Activated CD8-positive, alpha-beta memory T cell treated with anti-CD3 and anti-CD28 coated beads for 48 hours (primary cell): ENCODE measurements at regions not wholly inside any gene's neighbourhood (a gene's known extent, or its start where the extent isn't known, plus 50 kb on each side); places are given as distances from the start of the nearest gene placed in this dataset.
"Not testable (repeated sequence)": the region's sequence is repeated elsewhere in the genome, so short reads cannot be mapped to it uniquely, and the experiment has no call there.

ENCODE experiments used
- DNase-seq, 3 experiments: peaks; one replicate each; pipeline ENCODE4 v3.0.0-alpha.2; 2020; ENCODE audit warnings: low read depth in 2 of 3, low spot score in 2 of 3

GRCh38 chr18:41064916-41065315 lies 890.1 kb upstream of the PIK3C3 start:
- no peak for DNase-seq

GRCh38 chr18:41060967-41061366 lies 894.1 kb upstream of the PIK3C3 start:
- DNase-seq = no peak

- DNase-seq = no peak
Measured at GRCh38 chr18:41059126-41059415, 896.0 kb upstream of the PIK3C3 start.

DNA sequence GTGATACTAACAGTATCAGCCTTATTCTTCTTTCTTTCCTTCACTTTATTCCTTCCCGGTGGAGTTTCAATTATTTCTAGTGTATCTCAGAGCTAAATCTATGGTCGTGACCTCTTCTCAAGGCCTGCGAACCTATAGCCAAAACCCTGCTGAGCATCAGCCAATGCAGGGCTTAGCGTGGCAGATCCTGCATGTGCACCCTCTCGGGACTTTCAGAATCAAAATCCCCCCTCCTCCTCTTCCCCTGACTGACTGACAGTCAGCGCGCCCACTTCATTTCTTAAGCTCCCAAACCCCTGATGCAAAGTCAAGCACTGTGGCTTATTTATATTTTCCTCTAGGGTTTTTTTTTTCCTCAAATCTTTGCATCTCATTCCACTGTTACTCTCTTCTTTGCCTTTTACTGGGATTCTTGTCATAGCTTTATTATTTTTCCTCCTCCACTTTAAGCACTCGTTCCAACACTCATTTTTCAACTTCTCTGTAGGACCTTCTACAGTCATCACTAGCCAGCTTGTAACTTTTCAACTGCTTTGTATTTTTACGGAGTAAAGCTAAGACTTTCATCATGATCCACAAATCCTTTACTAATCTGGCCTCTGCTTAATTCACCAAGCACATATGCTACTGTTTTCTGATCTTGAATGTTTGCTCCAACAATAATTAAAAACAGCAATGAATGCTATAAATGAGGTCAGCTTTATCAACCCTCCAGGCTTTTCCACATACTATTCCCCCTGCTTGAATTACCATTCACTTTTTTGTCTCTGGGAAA lies 896.5 kb upstream of the PIK3C3 start:
- DNase-seq = no peak

DNA sequence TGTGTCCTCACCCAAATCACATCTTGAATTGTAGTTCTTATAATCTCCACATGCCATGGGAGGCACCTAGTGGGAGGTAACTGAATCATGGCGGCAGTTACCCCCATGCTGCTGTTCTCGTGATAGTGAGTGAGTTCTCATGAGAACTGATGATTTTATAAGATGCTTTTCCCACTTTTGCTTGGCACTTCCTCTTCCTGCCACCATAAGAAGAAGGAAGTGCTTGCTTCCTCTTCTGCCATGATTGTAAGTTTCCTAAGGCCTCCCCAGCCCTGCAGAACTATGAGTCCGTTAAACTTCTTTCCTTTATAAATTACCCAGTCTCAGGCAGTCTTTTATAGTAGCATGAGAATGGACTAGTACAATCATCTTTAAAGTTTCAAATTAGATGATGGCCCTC lies 902.4 kb upstream of the PIK3C3 start:
- DNase-seq = no peak

- DNase-seq = not testable (repeated sequence)
Measured at GRCh38 chr18:41046250-41046649, 908.8 kb upstream of the PIK3C3 start.

GRCh38 chr18:41043876-41044275 lies 911.2 kb upstream of the PIK3C3 start:
- no peak for DNase-seq

- no peak for DNase-seq
Measured at GRCh38 chr18:41042866-41043265, 912.2 kb upstream of the PIK3C3 start.

DNA sequence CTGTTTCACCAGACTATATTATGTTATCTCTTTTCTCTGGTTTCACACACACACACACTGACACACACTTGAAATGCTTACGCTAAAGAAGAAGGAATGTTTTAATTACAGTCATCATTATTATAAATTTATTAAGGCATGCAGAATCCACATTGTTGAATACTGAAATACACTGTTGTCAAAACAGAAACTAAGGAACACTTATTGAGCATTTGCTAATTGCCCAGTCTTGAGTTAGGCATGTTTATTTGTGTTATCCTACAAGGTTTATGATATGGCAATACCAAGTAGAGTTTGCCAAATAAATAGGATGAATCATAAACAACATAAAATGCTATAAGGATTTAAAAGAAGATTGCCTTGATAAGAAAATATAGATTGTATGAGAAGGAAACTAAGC lies 917.0 kb upstream of the PIK3C3 start:
- no peak for DNase-seq

- no peak for DNase-seq
Measured at GRCh38 chr18:41036346-41036745, 918.7 kb upstream of the PIK3C3 start.

DNA sequence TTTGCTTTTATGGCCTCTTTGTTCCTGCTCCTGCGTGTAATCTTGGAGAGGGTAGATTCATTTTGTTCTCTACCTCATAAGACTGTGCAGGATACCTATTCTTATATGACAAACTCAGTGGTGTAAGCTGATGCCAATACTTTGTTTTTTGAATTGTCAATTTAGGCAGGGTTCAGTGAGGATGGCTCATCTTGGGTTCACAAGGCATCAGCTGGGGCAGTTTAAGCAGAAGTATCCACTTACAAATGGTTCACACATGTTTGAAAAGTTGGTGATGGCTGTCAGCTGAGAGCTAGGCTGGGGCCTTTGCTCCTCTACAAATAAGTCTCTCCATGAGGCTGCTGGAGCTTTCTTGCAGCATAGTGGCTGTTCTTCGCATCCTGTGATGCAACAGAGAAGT lies 920.6 kb upstream of the PIK3C3 start:
- DNase-seq = no peak

GRCh38 chr18:41025666-41026065 lies 929.4 kb upstream of the PIK3C3 start:
- DNase-seq = no peak

- DNase-seq = no peak
Measured at GRCh38 chr18:41024792-41025191, 930.2 kb upstream of the PIK3C3 start.

DNA sequence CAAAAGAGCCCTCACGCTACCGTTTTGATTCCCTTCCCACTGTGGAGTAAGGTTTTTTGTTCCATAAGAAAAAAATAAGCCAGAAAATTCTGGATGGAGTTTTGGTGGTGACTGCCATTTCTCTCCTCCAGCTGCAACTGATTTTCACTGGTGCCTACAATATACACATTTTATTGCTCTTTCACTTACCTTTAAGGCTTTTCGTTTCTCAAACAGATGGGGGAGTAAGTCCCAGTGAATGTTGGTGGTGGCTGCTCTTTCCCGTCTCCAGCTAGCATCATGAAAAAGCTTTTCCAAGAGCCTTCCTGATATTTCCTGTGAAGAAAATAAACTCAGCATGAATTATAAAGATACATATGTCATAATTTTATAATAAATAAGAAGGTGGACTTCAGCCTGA lies 932.5 kb upstream of the PIK3C3 start:
- DNase-seq = no peak

GRCh38 chr18:41021089-41021488 lies 933.9 kb upstream of the PIK3C3 start:
- DNase-seq = no peak

DNA sequence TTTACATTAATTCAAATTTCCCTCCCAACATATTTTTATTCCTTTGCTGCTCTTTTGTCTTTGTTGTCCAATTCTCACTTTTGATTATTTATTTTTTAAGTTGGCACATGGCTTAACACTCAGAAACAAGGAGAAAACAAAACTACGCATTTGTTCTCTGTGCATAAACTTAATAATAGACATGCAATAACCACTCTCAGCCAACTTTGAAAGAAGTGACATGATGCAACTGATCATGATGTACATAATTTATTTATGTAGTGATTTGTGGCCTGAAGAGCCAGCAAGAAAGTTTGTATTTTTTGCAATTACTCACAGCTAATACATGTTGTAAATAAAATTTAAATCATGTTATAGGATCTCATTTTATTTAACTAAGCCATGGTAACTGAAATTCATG lies 942.8 kb upstream of the PIK3C3 start:
- DNase-seq = no peak

- DNase-seq = no peak
Measured at GRCh38 chr18:41009926-41010325, 945.1 kb upstream of the PIK3C3 start.

DNA sequence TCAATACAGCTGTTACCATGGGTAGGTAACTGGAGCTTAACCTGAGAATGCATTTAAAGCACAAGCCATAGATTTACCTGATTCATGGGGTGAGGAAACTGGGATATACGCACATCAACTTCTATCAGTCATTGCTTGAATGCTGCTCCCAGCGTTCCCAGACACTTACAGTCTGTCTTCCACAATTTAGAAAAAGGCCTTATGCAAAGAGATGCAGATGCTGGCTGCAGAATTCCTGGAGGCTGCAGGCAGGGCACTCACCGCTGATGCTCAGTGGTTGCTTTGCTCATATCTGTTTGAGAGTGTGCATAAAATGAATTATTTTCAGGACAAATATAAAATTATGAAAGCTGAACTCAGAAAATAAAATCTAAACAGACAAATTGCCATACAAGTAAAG lies 950.7 kb upstream of the PIK3C3 start:
- DNase-seq = no peak

DNA sequence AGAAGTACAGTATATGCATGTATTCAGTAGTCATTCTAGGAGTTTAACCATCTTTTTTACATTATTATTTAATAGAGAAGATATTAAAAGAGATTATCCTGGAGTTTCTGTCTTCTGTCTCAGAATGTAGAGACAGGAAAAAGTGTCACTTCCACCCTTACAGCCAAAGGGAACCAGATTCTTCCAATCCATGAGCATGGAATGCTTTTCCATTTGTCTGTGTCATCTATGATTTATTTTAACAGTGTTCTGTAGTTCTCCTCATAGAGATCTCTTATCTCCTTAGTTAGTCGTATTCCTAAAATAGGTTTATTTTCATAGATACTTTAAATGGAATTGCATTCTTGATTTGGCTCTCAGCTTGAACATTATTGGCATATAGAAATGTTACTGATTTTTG lies 959.5 kb upstream of the PIK3C3 start:
- no peak for DNase-seq

- DNase-seq = no peak
Measured at GRCh38 chr18:40993363-40993762, 961.7 kb upstream of the PIK3C3 start.

- no peak for DNase-seq
Measured at GRCh38 chr18:40987581-40987980, 967.5 kb upstream of the PIK3C3 start.

DNA sequence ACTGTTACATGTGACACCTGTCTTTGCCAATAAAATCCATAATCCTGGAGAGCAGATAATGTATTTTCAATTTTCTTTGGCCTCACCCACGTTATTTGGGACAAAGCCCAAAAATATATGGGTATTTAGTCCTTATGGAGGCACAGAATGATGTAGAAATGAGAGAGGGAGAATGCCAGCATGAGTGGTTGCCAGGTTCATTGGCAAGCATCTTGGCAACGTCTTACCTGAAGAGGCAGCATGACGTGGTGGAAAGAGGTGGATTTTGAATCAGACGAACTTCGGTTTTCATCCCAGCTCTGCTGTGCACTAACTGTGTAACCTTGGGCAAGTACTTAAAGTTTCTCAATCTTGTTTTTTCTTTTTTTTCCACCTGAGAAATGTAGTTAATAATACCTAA lies 969.6 kb upstream of the PIK3C3 start:
- no peak for DNase-seq

- no peak for DNase-seq
Measured at GRCh38 chr18:40984856-40985255, 970.2 kb upstream of the PIK3C3 start.

GRCh38 chr18:40983835-40984234 lies 971.2 kb upstream of the PIK3C3 start:
- no peak for DNase-seq
